Ishikawa (cell line): ENCODE measurements at regions not wholly inside any gene's neighbourhood (a gene's known extent, or its start where the extent isn't known, plus 50 kb on each side); places are given as distances from the start of the nearest gene placed in this dataset.

Experiments used
- CEBPB ChIP-seq: IDR thresholded peaks from 2 replicates; pipeline ENCODE4 v1.6.1; 2012
- CREB1 ChIP-seq: IDR thresholded peaks from 2 replicates; pipeline ENCODE4 v1.6.1; 2012; ENCODE audit warnings: low read depth
- EGR1 ChIP-seq: IDR thresholded peaks from 2 replicates; pipeline ENCODE4 v1.6.1; 2012
- EP300 ChIP-seq: IDR thresholded peaks from 2 replicates; pipeline ENCODE4 v1.6.1; 2012; ENCODE audit warnings: borderline replicate concordance
- FOXM1 ChIP-seq: IDR thresholded peaks from 2 replicates; pipeline ENCODE4 v1.6.1; 2012; ENCODE audit warnings: low read depth, borderline replicate concordance
- MAX ChIP-seq: IDR thresholded peaks from 2 replicates; pipeline ENCODE4 v1.6.1; 2012
- NFIC ChIP-seq: IDR thresholded peaks from 2 replicates; pipeline ENCODE4 v1.6.1; 2012
- RAD21 ChIP-seq: IDR thresholded peaks from 2 replicates; pipeline ENCODE4 v1.6.1; 2012; ENCODE audit warnings: low read depth
- TAF1 ChIP-seq: IDR thresholded peaks from 2 replicates; pipeline ENCODE4 v1.6.1; 2012; ENCODE audit warnings: low read depth, mild to moderate bottlenecking
- TCF12 ChIP-seq: IDR thresholded peaks from 2 replicates; pipeline ENCODE4 v1.6.1; 2012; ENCODE audit warnings: low read depth
- TEAD4 ChIP-seq: IDR thresholded peaks from 2 replicates; pipeline ENCODE4 v1.6.1; 2012
- USF1 ChIP-seq: IDR thresholded peaks from 2 replicates; pipeline ENCODE4 v1.6.1; 2012
- YY1 ChIP-seq: IDR thresholded peaks from 2 replicates; pipeline ENCODE4 v1.6.1; 2012; ENCODE audit warnings: low read depth
- ZBTB7A ChIP-seq: IDR thresholded peaks from 2 replicates; pipeline ENCODE4 v1.6.1; 2012; ENCODE audit warnings: low read depth
- TF ChIP-seq, protein P1 (sequence below): IDR thresholded peaks from 2 replicates; pipeline ENCODE4 v1.6.1; 2012; ENCODE audit warnings: low read depth, mild to moderate bottlenecking

GRCh38 chr13:94795292-94795691, 82.9 kb upstream of the SOX21 start:
- TF ChIP-seq TCF12 (no peak), FOXM1 (no peak), MAX (no peak), TAF1 (no peak)

DNA sequence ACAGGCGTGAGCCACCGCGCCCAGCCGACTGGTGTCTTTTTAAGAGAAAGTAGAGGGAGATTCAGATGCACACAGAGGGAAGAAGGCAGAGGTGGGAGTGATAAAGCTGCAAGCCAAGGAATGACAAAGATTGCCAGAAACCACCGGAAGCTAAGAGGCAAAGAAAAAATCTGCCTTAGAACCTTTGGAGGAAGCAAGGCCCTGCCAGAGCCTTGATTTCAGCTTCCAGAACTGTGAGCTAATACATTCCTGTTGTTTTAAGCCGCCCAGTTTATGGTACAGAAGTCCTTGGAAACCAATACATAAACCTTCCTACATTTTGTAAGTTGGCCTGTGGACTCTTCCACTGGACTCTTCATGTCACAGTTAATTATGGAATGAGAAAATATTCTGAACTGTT, 71.7 kb upstream of the SOX21 start:
- no peak for TF ChIP-seq EP300
- no peak for TF ChIP-seq YY1
- TF ChIP-seq MAX = no peak
- no peak for TF ChIP-seq USF1
- no peak for TF ChIP-seq RAD21
- TF ChIP-seq, protein P1, sequence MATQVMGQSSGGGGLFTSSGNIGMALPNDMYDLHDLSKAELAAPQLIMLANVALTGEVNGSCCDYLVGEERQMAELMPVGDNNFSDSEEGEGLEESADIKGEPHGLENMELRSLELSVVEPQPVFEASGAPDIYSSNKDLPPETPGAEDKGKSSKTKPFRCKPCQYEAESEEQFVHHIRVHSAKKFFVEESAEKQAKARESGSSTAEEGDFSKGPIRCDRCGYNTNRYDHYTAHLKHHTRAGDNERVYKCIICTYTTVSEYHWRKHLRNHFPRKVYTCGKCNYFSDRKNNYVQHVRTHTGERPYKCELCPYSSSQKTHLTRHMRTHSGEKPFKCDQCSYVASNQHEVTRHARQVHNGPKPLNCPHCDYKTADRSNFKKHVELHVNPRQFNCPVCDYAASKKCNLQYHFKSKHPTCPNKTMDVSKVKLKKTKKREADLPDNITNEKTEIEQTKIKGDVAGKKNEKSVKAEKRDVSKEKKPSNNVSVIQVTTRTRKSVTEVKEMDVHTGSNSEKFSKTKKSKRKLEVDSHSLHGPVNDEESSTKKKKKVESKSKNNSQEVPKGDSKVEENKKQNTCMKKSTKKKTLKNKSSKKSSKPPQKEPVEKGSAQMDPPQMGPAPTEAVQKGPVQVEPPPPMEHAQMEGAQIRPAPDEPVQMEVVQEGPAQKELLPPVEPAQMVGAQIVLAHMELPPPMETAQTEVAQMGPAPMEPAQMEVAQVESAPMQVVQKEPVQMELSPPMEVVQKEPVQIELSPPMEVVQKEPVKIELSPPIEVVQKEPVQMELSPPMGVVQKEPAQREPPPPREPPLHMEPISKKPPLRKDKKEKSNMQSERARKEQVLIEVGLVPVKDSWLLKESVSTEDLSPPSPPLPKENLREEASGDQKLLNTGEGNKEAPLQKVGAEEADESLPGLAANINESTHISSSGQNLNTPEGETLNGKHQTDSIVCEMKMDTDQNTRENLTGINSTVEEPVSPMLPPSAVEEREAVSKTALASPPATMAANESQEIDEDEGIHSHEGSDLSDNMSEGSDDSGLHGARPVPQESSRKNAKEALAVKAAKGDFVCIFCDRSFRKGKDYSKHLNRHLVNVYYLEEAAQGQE = no peak
- TF ChIP-seq TAF1 = no peak
- no peak for TF ChIP-seq CREB1
- TF ChIP-seq CEBPB = no peak
- no peak for TF ChIP-seq ZBTB7A
- no peak for TF ChIP-seq NFIC
- no peak for TF ChIP-seq EGR1
- no peak for TF ChIP-seq FOXM1

DNA sequence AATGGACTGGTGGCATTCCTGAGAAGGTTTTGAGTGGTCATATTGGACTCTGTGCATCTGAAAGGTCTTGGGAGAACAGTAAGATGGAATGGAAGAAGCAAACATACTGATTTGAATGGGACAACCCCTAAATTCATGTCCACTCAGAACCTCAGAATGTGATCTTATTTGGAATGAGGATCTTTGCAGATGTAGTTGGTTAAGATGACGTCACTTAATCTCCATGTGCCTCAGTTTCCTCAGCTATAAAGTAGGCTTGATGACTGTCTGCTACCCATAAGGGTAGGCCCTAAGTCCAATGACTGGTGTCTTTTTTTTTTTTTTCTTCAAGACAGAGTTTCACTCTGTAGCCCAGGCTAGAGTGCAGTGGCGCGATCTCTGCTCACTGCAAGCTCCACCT, 71.1 kb upstream of the SOX21 start:
- TF ChIP-seq EP300 (no peak), TCF12 (no peak), CEBPB (no peak), TAF1 (no peak), USF1 (no peak), EGR1 (no peak), TEAD4 (no peak), ZBTB7A (no peak), RAD21 (no peak), FOXM1 (no peak), MAX (no peak), CREB1 (no peak), NFIC (no peak), YY1 (no peak)
- TF ChIP-seq, protein P1 = no peak

GRCh38 chr13:94780421-94780820, 68.1 kb upstream of the SOX21 start:
- TF ChIP-seq CREB1 (no peak), MAX (no peak), RAD21 (no peak), TAF1 (no peak), ZBTB7A (no peak), CEBPB (no peak)

- TF ChIP-seq YY1 (no peak), EP300 (no peak), USF1 (no peak), RAD21 (no peak), EGR1 (no peak), NFIC (no peak), TAF1 (no peak), CEBPB (no peak), CREB1 (no peak), TEAD4 (no peak)
Measured at GRCh38 chr13:94778986-94779385, 66.6 kb upstream of the SOX21 start.

GRCh38 chr13:94778585-94778984, 66.2 kb upstream of the SOX21 start:
- no peak for TF ChIP-seq TAF1
- TF ChIP-seq, protein P1 = no peak
- no peak for TF ChIP-seq YY1
- no peak for TF ChIP-seq EP300
- no peak for TF ChIP-seq EGR1
- TF ChIP-seq USF1 = no peak
- no peak for TF ChIP-seq CREB1
- no peak for TF ChIP-seq MAX
- no peak for TF ChIP-seq RAD21
- TF ChIP-seq NFIC = no peak
- no peak for TF ChIP-seq FOXM1
